Astrocyte (in vitro differentiated cells and primary cell): ENCODE measurements at regions not wholly inside any gene's neighbourhood (a gene's known extent, or its start where the extent isn't known, plus 50 kb on each side); places are given as distances from the start of the nearest gene placed in this dataset.

ENCODE experiments used
- DNase-seq: peaks from one replicate; pipeline ENCODE4 v3.0.0-alpha.2; 2010; ENCODE audit warnings: low read depth
- FAIRE-seq: peaks from 2 replicates; lab custom pipeline; 2011; peaks lifted over from hg19 to GRCh38; lab: Jason Lieb, UNC
- H2AFZ ChIP-seq: 2 replicates; pipeline ENCODE4 v1.6.0; 2012; ENCODE audit warnings: low read depth, low read length, inconsistent platforms
- H3K27ac ChIP-seq: 2 replicates; pipeline ENCODE4 v1.5.1; 2011; ENCODE audit warnings: low read depth, low read length, inconsistent platforms
- H3K27me3 ChIP-seq: 2 replicates; pipeline ENCODE4 v1.6.0; 2011; ENCODE audit warnings: low read length, inconsistent platforms; ENCODE audit not compliant: insufficient read depth
- H3K36me3 ChIP-seq: 2 replicates; pipeline ENCODE4 v1.5.1; 2011; ENCODE audit warnings: low read length, inconsistent platforms; ENCODE audit not compliant: insufficient read depth
- H3K4me1 ChIP-seq: 2 replicates; pipeline ENCODE4 v1.5.1; 2011; ENCODE audit warnings: low read length, inconsistent platforms; ENCODE audit not compliant: insufficient read depth
- H3K4me2 ChIP-seq: 2 replicates; pipeline ENCODE4 v1.6.0; 2012; ENCODE audit warnings: low read length, inconsistent platforms
- H3K4me3 ChIP-seq: 2 replicates; pipeline ENCODE4 v1.5.1; 2011; ENCODE audit warnings: low read depth, mild to moderate bottlenecking, low read length, inconsistent platforms; ENCODE audit not compliant: insufficient read depth
- H3K79me2 ChIP-seq: 2 replicates; pipeline ENCODE4 v1.6.0; 2012; ENCODE audit warnings: mild to moderate bottlenecking, low read length, inconsistent platforms; ENCODE audit not compliant: insufficient read depth
- H3K9ac ChIP-seq: 2 replicates; pipeline ENCODE4 v1.6.0; 2012; ENCODE audit warnings: mild to moderate bottlenecking, low read length, inconsistent platforms
- H3K9me3 ChIP-seq: 2 replicates; pipeline ENCODE4 v1.5.1; 2012; ENCODE audit warnings: low read depth, mild to moderate bottlenecking, low read length, inconsistent platforms; ENCODE audit not compliant: insufficient read depth
- H4K20me1 ChIP-seq: 2 replicates; pipeline ENCODE4 v1.6.0; 2012; ENCODE audit warnings: low read length, inconsistent platforms; ENCODE audit not compliant: insufficient read depth
- H3K27ac Mint-ChIP-seq: one replicate; pipeline ENCODE4 v1.8.0; 2021; ENCODE audit warnings: mild to moderate bottlenecking, mixed read lengths; ENCODE audit not compliant: unreplicated experiment
- H3K27me3 Mint-ChIP-seq: one replicate; pipeline ENCODE4 v1.8.0; 2021; ENCODE audit warnings: low read depth, mixed read lengths; ENCODE audit not compliant: unreplicated experiment
- H3K36me3 Mint-ChIP-seq: one replicate; pipeline ENCODE4 v1.8.0; 2021; ENCODE audit warnings: low read depth, mixed read lengths; ENCODE audit not compliant: unreplicated experiment
- H3K4me1 Mint-ChIP-seq: one replicate; pipeline ENCODE4 v1.8.0; 2021; ENCODE audit warnings: low read depth, mixed read lengths; ENCODE audit not compliant: unreplicated experiment
- H3K4me3 Mint-ChIP-seq: one replicate; pipeline ENCODE4 v1.8.0; 2021; ENCODE audit warnings: mild to moderate bottlenecking, moderate library complexity, mixed read lengths; ENCODE audit not compliant: unreplicated experiment
- H3K9me3 Mint-ChIP-seq: one replicate; pipeline ENCODE4 v1.8.0; 2021; ENCODE audit warnings: mild to moderate bottlenecking, mixed read lengths; ENCODE audit not compliant: unreplicated experiment
- EZH2 ChIP-seq: IDR thresholded peaks from 2 replicates; pipeline ENCODE4 v1.6.1; 2012; ENCODE audit warnings: mild to moderate bottlenecking, low read length, inconsistent platforms; ENCODE audit not compliant: insufficient read depth
- TF ChIP-seq, protein P1 (sequence below): IDR thresholded peaks from 2 replicates; pipeline ENCODE4 v1.5.1; 2011; ENCODE audit warnings: low read depth, mild to moderate bottlenecking, inconsistent platforms, low read length, moderate library complexity; ENCODE audit not compliant: insufficient read depth

DNA sequence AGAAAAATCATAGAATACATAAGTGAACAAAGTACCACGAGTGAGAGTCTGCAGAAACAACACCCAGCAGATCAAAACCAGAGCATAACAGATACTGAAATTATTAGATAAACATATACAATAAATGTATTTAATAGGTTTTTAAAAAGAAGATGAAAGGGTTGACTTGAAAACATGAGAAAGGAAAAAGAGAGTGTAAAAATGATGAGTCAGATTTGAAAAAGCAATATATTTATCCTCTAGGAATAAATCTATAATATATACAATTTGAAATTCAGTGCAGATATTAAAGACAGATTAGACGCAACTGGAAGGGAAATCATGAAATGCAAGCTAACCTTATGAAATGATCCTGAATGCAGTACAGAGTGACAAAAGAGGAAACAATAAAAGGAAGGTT is 170.2 kb upstream of the RUNX1 start:
- H3K4me3 ChIP-seq = no peak overlapping the region
- FAIRE-seq (no peak), DNase-seq (no peak)
- Mint-ChIP-seq H3K4me3 (no peak overlapping the region), H3K9me3 (peaks cover 3% of the 10 kb centered on the region), H3K4me1 (peaks cover 52% of the 10 kb centered on the region), H3K36me3 (no peaks in the 10 kb centered on the region), H3K27me3 (no peaks in the 10 kb centered on the region), H3K27ac (peak overlapping the region; percentile 90)
- H3K9ac ChIP-seq = no peak overlapping the region
- peaks cover 27% of the 10 kb centered on the region for H3K4me1 ChIP-seq
- H3K79me2 ChIP-seq = no peaks in the 10 kb centered on the region
- H4K20me1 ChIP-seq = no peaks in the 10 kb centered on the region
- no peaks in the 10 kb centered on the region for H3K9me3 ChIP-seq
- no peak overlapping the region for H3K27ac ChIP-seq
- no peak overlapping the region for H2AFZ ChIP-seq
- TF ChIP-seq EZH2 = no peak
- H3K36me3 ChIP-seq = no peaks in the 10 kb centered on the region
- H3K4me2 ChIP-seq = no peak overlapping the region
- no peaks in the 10 kb centered on the region for H3K27me3 ChIP-seq

DNA sequence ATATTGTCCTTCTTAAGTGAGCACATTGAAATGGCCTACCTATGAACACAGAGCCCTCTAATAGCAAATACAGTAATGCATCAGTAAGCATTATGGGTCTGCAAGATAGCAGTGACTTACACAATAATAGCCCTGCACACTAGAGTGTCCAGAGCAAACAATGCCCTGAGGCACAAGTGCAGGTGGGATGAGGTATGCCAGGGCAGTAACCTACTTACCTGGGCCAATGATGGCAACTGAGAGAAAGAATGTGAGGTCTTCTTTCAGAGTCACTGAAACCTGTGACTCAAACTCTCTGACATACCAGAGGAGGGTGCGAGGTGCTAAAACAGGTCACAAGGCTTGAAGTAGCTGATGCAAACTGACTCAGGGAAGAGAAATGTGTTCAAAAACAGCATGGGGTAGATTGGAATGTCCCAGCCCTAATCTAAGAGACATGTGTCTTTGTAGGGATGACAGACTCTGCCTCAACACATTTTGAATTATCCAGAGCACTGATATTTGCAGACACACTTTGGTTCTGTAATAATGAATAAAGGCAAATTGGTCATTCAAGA is 168.5 kb upstream of the RUNX1 start:
- Histone ChIP-seq H3K27ac (peak overlapping the region; percentile 41), H3K27me3 (no peaks in the 10 kb centered on the region), H3K9me3 (no peaks in the 10 kb centered on the region), H3K4me2 (peak overlapping the region; percentile 34), H3K4me3 (no peak overlapping the region), H3K4me1 (peaks cover 29% of the 10 kb centered on the region), H3K79me2 (no peaks in the 10 kb centered on the region), H3K9ac (no peak overlapping the region), H2AFZ (no peak overlapping the region), H4K20me1 (no peaks in the 10 kb centered on the region), H3K36me3 (no peaks in the 10 kb centered on the region)
- FAIRE-seq (peak; percentile 96), DNase-seq (peak; percentile 93)
- no peaks in the 10 kb centered on the region for H3K27me3 Mint-ChIP-seq
- H3K4me3 Mint-ChIP-seq = no peak overlapping the region
- peaks cover 6% of the 10 kb centered on the region for H3K9me3 Mint-ChIP-seq
- TF ChIP-seq, protein P1, sequence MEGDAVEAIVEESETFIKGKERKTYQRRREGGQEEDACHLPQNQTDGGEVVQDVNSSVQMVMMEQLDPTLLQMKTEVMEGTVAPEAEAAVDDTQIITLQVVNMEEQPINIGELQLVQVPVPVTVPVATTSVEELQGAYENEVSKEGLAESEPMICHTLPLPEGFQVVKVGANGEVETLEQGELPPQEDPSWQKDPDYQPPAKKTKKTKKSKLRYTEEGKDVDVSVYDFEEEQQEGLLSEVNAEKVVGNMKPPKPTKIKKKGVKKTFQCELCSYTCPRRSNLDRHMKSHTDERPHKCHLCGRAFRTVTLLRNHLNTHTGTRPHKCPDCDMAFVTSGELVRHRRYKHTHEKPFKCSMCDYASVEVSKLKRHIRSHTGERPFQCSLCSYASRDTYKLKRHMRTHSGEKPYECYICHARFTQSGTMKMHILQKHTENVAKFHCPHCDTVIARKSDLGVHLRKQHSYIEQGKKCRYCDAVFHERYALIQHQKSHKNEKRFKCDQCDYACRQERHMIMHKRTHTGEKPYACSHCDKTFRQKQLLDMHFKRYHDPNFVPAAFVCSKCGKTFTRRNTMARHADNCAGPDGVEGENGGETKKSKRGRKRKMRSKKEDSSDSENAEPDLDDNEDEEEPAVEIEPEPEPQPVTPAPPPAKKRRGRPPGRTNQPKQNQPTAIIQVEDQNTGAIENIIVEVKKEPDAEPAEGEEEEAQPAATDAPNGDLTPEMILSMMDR = no peak
- no peak for TF ChIP-seq EZH2
- peak overlapping the region; percentile 95 for H3K27ac Mint-ChIP-seq
- H3K36me3 Mint-ChIP-seq = no peaks in the 10 kb centered on the region
- H3K4me1 Mint-ChIP-seq = peaks cover 51% of the 10 kb centered on the region

DNA sequence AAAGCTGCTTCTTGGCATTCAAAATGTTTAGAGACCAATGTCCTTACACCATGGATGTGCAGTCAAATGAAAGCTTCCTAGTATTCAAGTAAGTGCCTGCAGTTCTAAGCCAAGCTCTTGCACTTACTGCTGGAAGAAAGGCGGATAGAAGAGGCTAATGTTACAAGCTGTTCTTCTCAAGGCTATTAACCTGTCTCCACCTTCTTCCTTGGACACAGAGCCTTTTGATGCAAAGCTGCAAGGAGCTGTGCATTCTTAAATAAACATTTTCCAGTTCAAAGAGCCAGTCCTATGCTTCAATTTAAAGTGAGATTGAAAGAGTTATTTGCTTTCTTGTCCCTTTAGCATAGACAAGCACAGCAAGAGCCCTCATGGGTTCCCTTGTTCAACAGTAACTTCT is 167.9 kb upstream of the RUNX1 start:
- Histone ChIP-seq H3K79me2 (no peaks in the 10 kb centered on the region), H3K27me3 (no peaks in the 10 kb centered on the region), H3K9ac (no peak overlapping the region), H3K36me3 (no peaks in the 10 kb centered on the region), H3K27ac (peak overlapping the region; percentile 38), H3K4me2 (peak overlapping the region; percentile 34), H4K20me1 (no peaks in the 10 kb centered on the region), H3K9me3 (no peaks in the 10 kb centered on the region), H2AFZ (no peak overlapping the region), H3K4me1 (peaks cover 30% of the 10 kb centered on the region), H3K4me3 (no peak overlapping the region)
- no peak overlapping the region for H3K27ac Mint-ChIP-seq
- DNase-seq (no peak), FAIRE-seq (no peak)
- peaks cover 6% of the 10 kb centered on the region for H3K9me3 Mint-ChIP-seq
- H3K4me3 Mint-ChIP-seq = no peak overlapping the region
- H3K4me1 Mint-ChIP-seq = peaks cover 51% of the 10 kb centered on the region
- H3K36me3 Mint-ChIP-seq = no peaks in the 10 kb centered on the region
- H3K27me3 Mint-ChIP-seq = no peaks in the 10 kb centered on the region
- TF ChIP-seq, protein P1 = no peak
- TF ChIP-seq EZH2 = no peak
